ENCODE measurements at regions not wholly inside any gene's neighbourhood (a gene's known extent, or its start where the extent isn't known, plus 50 kb on each side); places are given as distances from the start of the nearest gene placed in this dataset.
A peak's percentile ranks its signal among the peaks of the same experiment; 100 is the strongest.

DNA sequence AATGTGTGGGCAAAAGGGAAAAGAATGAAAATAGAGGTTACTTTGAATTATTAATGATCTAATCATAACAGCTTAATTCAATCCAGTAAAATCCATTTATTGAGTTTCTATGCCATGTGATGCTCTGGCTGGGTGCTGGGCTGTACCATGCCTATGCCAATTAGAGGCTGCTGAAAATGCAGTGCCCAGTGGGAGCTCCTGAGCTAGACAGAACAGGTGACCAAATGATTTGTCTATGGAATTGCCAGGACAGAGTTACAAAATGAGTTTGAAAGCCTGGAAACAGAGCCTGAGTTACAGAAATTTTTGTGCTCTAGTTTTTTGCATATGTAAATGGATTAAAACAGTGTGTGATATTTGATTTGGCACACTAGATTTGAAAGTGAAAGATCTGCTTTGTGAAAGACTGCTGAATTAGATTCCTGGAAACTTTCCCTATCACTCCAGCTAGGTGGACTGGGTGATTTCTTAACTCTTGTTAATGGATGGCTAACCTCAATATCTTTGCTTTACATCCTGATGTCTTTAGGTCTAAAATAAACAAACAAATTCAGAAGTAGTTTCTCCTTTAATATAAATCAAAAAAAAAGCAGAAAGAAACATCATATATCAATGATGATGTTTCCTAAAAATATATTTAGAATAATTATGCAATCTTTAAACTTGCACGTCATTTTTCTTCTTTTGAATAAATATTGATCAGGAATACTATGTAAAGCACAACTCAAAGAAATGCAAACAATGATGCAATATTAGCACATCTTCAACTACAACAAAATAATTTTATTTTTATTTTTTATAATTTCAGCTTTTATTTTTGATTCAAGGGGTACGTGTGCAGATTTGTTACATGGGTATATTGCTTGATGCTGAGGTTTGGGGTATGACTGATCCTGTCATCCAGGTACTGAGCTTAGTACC lies 194.8 kb upstream of the FBXL7 start:
- intact Hi-C loops (cut with micrococcal nuclease): no loop called here
- Histone ChIP-seq H3K4me1 (no peaks in the 10 kb centered on the region), H3K27me3 (ENCODE audit: low read depth) (no peaks in the 10 kb centered on the region), H3K36me3 (no peaks in the 10 kb centered on the region), H3K9me3 (replicated peaks) (no peaks in the 10 kb centered on the region), H3K4me3 (no peak overlapping the region), H3K27ac (replicated peaks) (no peak overlapping the region)
- DNase-seq: no peak
- TF ChIP-seq CTCF (IDR thresholded peaks at IDR 0.05; ENCODE audit: borderline replicate concordance): no peak

DNA sequence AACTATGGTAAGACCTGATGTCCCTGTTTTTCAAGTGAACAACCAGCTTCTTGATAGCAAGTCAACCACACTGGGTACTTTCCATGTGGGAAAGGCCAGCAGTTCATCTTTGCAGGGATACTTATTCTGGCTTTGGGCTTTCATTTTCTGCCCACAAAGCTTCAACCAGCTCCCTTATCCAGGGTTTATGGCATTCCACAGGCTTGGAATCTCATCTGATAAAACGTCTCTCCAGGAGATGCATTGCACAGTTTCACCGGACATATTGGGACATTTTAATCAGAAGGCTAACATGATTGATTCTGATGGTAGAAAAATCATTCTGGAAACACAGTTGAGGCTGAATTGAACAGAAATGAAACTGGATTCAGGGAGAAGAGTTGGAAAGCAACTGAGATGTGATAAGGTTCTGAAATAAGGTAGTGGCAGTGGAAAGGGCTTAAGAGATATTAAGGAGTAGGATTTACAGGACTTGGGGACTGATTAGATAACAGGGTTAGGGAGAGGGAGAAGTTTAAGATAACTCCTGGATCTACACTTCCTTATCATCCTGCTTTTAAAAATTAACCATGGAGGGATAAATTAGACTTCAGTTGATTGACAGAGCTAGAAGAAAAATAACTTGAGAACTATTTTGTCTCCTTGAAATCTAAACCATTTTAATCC lies 195.8 kb upstream of the FBXL7 start:
- Histone ChIP-seq H3K36me3 (no peaks in the 10 kb centered on the region), H3K9me3 (replicated peaks) (no peaks in the 10 kb centered on the region), H3K4me3 (no peak overlapping the region), H3K4me1 (no peaks in the 10 kb centered on the region), H3K27me3 (ENCODE audit: low read depth) (no peaks in the 10 kb centered on the region), H3K27ac (replicated peaks) (no peak overlapping the region)
- intact Hi-C loops (cut with micrococcal nuclease): no loop called here
- no peak for TF ChIP-seq CTCF (IDR thresholded peaks at IDR 0.05; ENCODE audit: borderline replicate concordance)
- no peak for DNase-seq

GRCh38 chr5:15300141-15300540 lies 199.8 kb upstream of the FBXL7 start:
- H3K27ac ChIP-seq (replicated peaks): no peak overlapping the region
- no peak for TF ChIP-seq CTCF (IDR thresholded peaks at IDR 0.05; ENCODE audit: borderline replicate concordance)
- H3K4me1 ChIP-seq: no peaks in the 10 kb centered on the region
- H3K27me3 ChIP-seq (ENCODE audit: low read depth): no peaks in the 10 kb centered on the region
- H3K4me3 ChIP-seq: no peak overlapping the region
- H3K9me3 ChIP-seq (replicated peaks): no peaks in the 10 kb centered on the region
- DNase-seq: no peak
- intact Hi-C loops (cut with micrococcal nuclease): no loop called here
- H3K36me3 ChIP-seq: no peaks in the 10 kb centered on the region

- no peak for DNase-seq
- peak; percentile 30 for TF ChIP-seq CTCF (IDR thresholded peaks at IDR 0.05; ENCODE audit: borderline replicate concordance)
- intact Hi-C loops (cut with micrococcal nuclease): no loop called here
Observed at GRCh38 chr5:15290953-15291352, 209.0 kb upstream of the FBXL7 start.

DNA sequence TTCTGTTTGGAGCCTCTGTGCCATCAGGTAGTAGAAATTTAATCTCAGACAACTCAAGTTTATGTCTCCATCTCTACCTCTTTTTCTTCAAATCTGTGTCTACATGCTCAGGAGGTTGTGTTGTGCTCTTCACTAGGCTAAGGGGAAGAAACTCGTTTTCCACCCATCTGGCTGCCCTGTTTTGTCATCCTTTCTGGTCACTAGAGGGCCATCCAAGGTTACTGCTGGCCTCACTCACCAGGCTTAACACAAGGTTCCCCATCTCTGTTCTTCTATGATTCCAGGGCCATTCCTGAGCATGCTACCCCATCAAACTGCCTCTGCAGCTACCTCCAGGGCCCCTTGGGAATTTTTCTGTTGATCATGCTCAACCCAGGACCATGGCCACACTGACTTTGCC lies 213.3 kb upstream of the FBXL7 start:
- H3K27ac ChIP-seq (replicated peaks): peak overlapping the region; percentile 9
- intact Hi-C loops (cut with micrococcal nuclease): no loop called here
- H3K4me3 ChIP-seq: no peak overlapping the region
- no peaks in the 10 kb centered on the region for H3K9me3 ChIP-seq (replicated peaks)
- no peak for DNase-seq
- peak; percentile 50 for TF ChIP-seq CTCF (IDR thresholded peaks at IDR 0.05; ENCODE audit: borderline replicate concordance)
- no peaks in the 10 kb centered on the region for H3K27me3 ChIP-seq (ENCODE audit: low read depth)
- peaks cover 7% of the 10 kb centered on the region for H3K4me1 ChIP-seq
- no peaks in the 10 kb centered on the region for H3K36me3 ChIP-seq

More at GRCh38 chr5:15290953-15291352, 209.0 kb upstream of the FBXL7 start:
- H3K9me3 ChIP-seq (replicated peaks): peaks cover 11% of the 10 kb centered on the region
- no peaks in the 10 kb centered on the region for H3K27me3 ChIP-seq (ENCODE audit: low read depth)
- H3K4me1 ChIP-seq: peaks cover 6% of the 10 kb centered on the region
- H3K27ac ChIP-seq (replicated peaks): no peak overlapping the region
- no peak overlapping the region for H3K4me3 ChIP-seq
- H3K36me3 ChIP-seq: no peaks in the 10 kb centered on the region
